ENCODE measurements at regions not wholly inside any gene's neighbourhood (a gene's known extent, or its start where the extent isn't known, plus 50 kb on each side); places are given as distances from the start of the nearest gene placed in this dataset.

DNA sequence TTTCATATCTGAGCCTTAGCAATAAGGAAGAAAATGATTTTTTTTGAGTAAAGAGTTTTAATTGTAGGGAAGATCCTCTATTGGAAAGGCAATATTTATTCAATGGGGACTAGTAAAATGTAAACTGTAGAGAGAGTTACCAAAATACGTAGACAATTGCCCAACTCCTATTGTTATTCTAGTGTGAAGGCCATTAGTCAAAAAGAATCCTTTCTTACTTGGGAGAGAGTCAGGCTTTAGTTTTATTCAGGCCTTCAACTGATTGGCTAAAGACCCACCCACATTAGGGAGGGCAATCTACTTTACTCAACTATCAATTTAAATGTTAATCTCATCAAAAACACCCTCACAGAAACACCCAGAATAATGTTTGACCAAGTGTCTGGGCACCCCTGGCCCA is 485.8 kb upstream of the ATXN7L3B start:
- Mint-ChIP-seq H3K4me1 (peaks cover 19% of the 10 kb centered on the region), H3K9me3 (no peaks in the 10 kb centered on the region), H3K27me3 (ENCODE audit: insufficient read depth, low read depth, poor library complexity) (no peaks in the 10 kb centered on the region), H3K27ac (no peak overlapping the region), H3K36me3 (ENCODE audit: low read depth) (peaks cover 6% of the 10 kb centered on the region; the same call in 1 of the 3 replicates), H3K4me3 (no peak overlapping the region)
- peak; percentile 57; the same call in 2 of the 3 replicates for ATAC-seq
- H3K27me3 ChIP-seq (ENCODE audit: insufficient read depth), result no peaks in the 10 kb centered on the region
- H3K4me2 ChIP-seq, result peak overlapping the region; percentile 40; the same call in 1 of the 2 replicates
- no peaks in the 10 kb centered on the region for H3F3A ChIP-seq (replicated peaks; ENCODE audit: low read depth)
- DNase-seq (ENCODE audit: low spot score), result peak; percentile 43
- no peaks in the 10 kb centered on the region for H3K79me2 ChIP-seq (replicated peaks; ENCODE audit: insufficient read depth)
- H3K9me2 ChIP-seq (ENCODE audit: insufficient read depth), result no peaks in the 10 kb centered on the region
- no peak overlapping the region for H3K4me3 ChIP-seq
- no peaks in the 10 kb centered on the region for H4K20me1 ChIP-seq (replicated peaks; ENCODE audit: insufficient read depth)
- no peak overlapping the region for H3K27ac ChIP-seq (ENCODE audit: low read depth)
- no peaks in the 10 kb centered on the region for H3K36me3 ChIP-seq (ENCODE audit: insufficient read depth)
- H3K4me1 ChIP-seq (ENCODE audit: insufficient read depth), result peaks cover 11% of the 10 kb centered on the region; the same call in 1 of the 2 replicates
- TF ChIP-seq, protein P1, sequence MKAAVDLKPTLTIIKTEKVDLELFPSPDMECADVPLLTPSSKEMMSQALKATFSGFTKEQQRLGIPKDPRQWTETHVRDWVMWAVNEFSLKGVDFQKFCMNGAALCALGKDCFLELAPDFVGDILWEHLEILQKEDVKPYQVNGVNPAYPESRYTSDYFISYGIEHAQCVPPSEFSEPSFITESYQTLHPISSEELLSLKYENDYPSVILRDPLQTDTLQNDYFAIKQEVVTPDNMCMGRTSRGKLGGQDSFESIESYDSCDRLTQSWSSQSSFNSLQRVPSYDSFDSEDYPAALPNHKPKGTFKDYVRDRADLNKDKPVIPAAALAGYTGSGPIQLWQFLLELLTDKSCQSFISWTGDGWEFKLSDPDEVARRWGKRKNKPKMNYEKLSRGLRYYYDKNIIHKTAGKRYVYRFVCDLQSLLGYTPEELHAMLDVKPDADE (IDR thresholded peaks at IDR 0.05), result no peak
- no peak for TF ChIP-seq EZH2 (IDR thresholded peaks at IDR 0.05; ENCODE audit: low read depth, unreplicated experiment)
- no peak for TF ChIP-seq STAT1 (IDR thresholded peaks at IDR 0.05; ENCODE audit: unreplicated experiment)
- no peak overlapping the region for H2AFZ ChIP-seq

DNA sequence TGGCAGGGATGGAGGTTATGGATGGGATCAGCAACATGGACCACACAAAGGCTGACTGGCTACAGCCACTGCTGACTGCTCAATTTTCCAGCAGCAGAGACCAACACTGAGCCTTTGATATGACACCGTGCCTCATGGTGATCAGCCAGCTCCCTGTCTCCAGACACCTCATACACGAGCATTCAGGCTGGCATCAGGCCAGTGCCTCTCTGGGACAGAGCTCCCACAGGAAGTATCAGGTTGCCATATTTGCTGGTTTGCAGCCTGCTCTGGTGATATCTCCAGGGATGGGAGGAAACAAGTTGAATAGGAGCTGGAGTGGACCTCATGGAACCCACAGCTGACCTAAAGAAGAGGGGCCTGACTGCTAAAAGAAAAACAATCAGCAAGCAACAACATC is 471.2 kb upstream of the ATXN7L3B start:
- H3K27me3 Mint-ChIP-seq (ENCODE audit: insufficient read depth, low read depth, poor library complexity), result no peaks in the 10 kb centered on the region
- H3F3A ChIP-seq (replicated peaks; ENCODE audit: low read depth), result no peaks in the 10 kb centered on the region
- H3K4me2 ChIP-seq, result no peak overlapping the region
- H3K36me3 Mint-ChIP-seq (ENCODE audit: low read depth), result no peaks in the 10 kb centered on the region; the same call in 1 of the 3 replicates
- no peak overlapping the region for H3K4me3 ChIP-seq
- H3K27ac ChIP-seq (ENCODE audit: low read depth), result no peak overlapping the region
- no peaks in the 10 kb centered on the region for H3K36me3 ChIP-seq (ENCODE audit: insufficient read depth)
- no peaks in the 10 kb centered on the region for H3K79me2 ChIP-seq (replicated peaks; ENCODE audit: insufficient read depth)
- H3K27me3 ChIP-seq (ENCODE audit: insufficient read depth), result no peaks in the 10 kb centered on the region
- no peak overlapping the region for H2AFZ ChIP-seq
- no peak overlapping the region for H3K4me3 Mint-ChIP-seq
- DNase-seq (ENCODE audit: low spot score), result no peak
- TF ChIP-seq CREB1 (CRISPR knock-in tag; IDR thresholded peaks at IDR 0.05; ENCODE audit: low read depth) (no peak), ZNF114 (CRISPR knock-in tag; IDR thresholded peaks at IDR 0.05) (no peak)
- TF ChIP-seq, protein P2, sequence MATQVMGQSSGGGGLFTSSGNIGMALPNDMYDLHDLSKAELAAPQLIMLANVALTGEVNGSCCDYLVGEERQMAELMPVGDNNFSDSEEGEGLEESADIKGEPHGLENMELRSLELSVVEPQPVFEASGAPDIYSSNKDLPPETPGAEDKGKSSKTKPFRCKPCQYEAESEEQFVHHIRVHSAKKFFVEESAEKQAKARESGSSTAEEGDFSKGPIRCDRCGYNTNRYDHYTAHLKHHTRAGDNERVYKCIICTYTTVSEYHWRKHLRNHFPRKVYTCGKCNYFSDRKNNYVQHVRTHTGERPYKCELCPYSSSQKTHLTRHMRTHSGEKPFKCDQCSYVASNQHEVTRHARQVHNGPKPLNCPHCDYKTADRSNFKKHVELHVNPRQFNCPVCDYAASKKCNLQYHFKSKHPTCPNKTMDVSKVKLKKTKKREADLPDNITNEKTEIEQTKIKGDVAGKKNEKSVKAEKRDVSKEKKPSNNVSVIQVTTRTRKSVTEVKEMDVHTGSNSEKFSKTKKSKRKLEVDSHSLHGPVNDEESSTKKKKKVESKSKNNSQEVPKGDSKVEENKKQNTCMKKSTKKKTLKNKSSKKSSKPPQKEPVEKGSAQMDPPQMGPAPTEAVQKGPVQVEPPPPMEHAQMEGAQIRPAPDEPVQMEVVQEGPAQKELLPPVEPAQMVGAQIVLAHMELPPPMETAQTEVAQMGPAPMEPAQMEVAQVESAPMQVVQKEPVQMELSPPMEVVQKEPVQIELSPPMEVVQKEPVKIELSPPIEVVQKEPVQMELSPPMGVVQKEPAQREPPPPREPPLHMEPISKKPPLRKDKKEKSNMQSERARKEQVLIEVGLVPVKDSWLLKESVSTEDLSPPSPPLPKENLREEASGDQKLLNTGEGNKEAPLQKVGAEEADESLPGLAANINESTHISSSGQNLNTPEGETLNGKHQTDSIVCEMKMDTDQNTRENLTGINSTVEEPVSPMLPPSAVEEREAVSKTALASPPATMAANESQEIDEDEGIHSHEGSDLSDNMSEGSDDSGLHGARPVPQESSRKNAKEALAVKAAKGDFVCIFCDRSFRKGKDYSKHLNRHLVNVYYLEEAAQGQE (IDR thresholded peaks at IDR 0.05; ENCODE audit: unreplicated experiment), result no peak
- H3K9me2 ChIP-seq (ENCODE audit: insufficient read depth), result peaks cover 9% of the 10 kb centered on the region
- no peaks in the 10 kb centered on the region for H3K4me1 Mint-ChIP-seq
- H3K4me1 ChIP-seq (ENCODE audit: insufficient read depth), result no peaks in the 10 kb centered on the region
- H4K20me1 ChIP-seq (replicated peaks; ENCODE audit: insufficient read depth), result no peaks in the 10 kb centered on the region
- H3K27ac Mint-ChIP-seq, result no peak overlapping the region
- no peak for ATAC-seq
- H3K9me3 Mint-ChIP-seq, result peaks cover 17% of the 10 kb centered on the region; the same call in 2 of the 3 replicates

All from GM23338 (cell line).